NCI-H1417 (cell line): ENCODE measurements at regions not wholly inside any gene's neighbourhood (a gene's known extent, or its start where the extent isn't known, plus 50 kb on each side); places are given as distances from the start of the nearest gene placed in this dataset.

Experiments
- DNase-seq, 3 experiments: peaks; one replicate each; lab custom pipeline; 2025; lab: John Stamatoyannopoulos, UW

DNA sequence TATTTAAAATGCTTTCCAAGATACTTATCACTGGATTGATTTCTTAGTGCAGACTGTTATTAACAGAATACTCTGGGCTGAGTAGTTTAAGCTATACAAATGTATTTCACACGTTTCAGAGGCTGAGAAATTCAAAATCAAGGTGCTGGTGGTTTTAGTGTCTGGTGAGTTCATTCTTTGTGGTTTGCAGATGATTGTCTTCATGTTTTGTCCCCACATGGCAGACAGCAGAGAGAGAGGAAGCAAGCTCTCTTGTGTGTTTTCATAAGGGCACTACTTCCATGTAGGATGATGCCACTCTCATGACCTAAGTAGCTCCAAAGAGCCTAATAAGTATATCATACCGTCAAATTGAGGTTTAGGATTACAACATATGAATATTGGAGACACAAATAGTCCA, 1348.9 kb upstream of the FLRT2 start:
- peak in 1 of 3 experiments; percentile 7 for DNase-seq

DNA sequence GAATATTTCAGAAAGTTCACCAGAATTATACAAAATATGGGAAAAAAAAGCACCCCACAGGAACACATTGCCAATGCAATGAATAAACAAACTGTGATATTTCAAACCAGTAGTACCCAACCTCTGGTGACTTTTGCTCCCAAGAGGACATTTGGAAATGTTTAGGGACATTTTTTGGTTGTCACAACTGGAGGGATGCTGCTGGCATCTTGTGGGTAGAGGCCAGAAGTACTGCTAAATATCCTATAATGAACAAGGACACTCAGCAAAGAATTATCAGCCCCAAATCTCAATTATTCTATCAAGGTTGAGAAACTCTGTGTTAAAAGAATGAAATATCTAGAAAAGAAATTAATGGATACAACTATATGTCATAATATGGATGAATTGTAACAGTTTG, 1334.4 kb upstream of the FLRT2 start:
- no peak for DNase-seq

DNA sequence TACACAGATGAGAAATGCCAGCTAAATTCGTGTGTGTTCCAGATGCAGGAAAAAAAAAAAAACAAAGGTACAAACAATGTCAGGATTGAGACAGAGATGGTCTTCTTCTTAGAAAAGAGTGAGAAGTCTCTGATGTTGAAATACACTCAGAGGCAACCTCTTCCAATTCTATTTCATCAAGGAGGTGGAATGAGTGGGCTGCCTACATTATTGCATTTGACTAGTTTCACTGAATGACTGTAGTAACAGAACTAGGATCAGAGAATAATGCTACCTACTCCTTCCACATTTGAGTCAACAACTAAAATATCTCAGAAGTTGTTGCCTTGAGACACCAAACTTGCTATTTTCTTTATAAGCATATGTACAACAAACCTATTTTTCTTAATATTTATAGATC, 1332.2 kb upstream of the FLRT2 start:
- no peak for DNase-seq

DNA sequence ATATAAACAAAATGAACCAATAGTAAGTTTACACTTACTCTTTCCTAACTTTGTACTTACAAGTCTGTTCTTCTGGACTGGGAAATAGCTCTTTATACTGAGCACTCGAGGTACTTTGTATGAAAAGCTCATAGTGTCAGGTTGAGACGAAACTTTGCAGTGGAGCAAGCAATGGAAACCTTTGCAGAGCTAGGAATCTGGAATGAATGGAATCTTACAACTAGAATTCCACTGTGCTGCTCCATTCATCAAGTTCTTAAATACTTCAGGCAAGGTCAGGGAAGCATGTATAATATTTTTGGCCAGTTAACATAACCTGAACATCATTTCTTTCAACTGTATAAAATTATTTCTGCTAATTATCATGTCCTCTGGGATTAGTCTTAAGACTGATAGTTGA, 1327.5 kb upstream of the FLRT2 start:
- no peak for DNase-seq

DNA sequence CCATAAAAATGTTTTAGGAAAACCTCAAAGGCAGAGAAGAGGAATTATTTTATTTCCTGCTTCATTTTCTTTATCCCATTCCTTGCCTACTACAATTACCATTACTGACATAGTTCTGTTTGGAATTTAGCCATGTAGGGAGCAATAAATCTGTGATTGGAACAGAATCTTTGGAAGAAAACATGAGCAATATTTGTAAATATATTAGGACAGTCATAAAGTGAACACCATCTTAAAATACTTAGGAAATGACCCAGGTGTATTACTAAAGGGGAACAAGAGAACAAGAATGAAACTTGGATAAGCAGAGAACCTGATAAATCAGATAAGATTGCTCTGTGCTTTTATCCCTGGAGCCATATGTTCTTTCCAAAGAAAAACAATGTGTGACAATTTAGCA, 1326.0 kb upstream of the FLRT2 start:
- DNase-seq = no peak

DNA sequence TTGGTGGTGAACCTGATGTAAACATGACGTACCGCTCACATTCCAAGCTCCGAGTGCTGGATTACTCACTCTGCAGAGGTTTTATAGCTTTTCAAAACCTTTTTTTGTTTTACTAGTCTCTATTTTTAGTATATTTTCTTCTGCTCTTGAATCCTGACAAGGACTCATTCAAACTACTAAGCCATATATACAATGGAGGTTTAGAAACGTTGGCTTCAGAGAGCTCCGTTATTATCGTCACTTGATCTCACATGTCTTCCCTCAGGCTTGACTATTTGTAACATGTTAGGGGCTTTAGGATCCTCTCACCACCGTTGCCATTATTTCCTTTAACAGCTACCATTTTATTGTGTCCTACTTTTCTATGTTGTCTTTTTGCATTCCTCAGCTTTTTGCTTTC, 1321.5 kb upstream of the FLRT2 start:
- no peak for DNase-seq

DNA sequence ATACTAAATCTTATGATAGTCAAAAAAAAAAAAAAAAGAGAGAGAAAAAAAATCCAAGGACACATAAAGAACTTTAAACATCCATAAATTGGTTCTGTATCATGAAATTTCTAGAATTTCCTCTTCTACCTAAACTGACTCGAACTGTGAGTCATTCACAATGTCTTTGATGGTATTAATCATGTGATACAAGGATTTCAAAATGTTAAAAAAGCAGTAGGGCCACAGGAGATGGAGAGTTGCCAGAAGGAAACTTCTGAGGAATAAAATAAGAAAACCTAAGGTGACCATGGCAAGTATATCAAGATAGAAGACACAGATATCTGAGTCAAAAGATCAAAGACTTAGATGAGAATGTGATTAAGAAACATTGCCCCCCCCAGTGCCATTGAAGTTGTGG, 1320.9 kb upstream of the FLRT2 start:
- DNase-seq = no peak

DNA sequence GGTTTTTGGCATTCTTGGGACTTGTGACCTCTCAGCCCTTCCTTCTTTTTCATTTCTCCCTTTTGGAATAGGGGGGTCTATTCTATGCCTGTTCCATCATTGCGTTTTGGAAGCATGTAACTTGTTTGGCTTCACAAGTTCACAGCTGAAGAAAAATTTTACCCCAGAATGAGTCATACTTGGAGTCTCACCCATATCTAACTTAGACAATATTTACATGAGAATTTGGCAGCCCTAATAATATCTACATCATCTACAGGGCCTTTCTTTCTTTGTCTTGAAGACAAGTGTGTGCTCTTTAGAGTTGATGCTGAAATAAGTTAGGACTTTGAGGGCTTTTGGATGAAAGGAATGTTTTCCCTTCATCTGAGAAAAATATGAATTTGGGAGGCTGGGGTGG, 1312.9 kb upstream of the FLRT2 start:
- no peak for DNase-seq

DNA sequence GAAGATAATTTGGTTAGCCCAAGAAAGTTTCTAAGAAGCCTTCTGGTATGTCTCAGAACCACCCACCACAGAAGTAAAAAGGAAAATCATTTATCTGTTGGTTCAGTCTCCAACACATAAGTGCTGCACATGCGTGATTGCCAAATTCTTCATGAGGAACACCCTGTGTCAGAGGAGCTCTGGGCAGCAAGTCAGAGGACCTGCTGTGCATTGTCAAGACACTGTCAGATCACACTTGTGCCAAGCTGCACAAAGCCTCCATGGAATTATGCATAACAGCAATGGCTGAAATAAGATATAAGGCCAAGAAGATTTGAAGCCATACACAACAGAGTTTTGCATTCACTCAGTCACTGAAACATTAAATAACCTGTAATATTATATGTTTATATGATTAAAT, 1304.7 kb upstream of the FLRT2 start:
- DNase-seq = no peak

DNA sequence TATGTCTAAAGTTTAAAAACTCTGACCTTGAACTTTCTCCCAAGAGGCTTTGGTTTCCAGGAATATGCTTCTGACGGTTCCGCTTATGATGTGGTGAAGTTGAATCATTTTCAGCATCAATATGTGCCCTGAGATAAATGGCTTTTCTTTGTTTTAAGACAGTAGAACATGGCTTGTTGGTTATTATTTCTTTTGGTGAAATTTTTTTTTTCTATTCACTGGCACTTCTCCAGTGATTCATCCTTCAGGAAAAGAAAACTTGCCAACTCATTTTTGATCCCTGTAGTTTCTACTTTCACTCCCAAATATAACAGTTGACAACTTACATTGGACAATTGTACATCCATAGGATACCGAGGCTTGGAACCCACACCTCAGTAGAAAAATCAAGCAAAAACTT, 1301.2 kb upstream of the FLRT2 start:
- no peak for DNase-seq

DNA sequence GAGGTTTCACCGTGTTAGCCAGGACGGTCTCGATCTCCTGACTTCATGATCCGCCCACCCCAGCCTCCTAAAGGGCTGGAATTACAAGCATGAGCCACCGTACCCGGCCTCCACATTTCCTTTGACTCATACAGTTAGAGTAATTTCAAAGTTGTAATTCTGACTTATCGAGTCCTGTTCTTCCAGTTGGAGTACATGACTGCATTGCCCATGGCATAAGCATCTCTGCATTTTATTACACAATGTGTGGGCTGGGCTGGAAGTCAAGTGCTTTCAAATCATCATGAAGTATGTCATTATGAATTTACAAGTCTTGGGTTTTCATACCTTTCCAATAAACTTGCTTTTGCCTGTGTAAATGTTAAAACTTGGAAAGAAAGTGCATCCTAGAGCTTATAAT, 1295.7 kb upstream of the FLRT2 start:
- no peak for DNase-seq

DNA sequence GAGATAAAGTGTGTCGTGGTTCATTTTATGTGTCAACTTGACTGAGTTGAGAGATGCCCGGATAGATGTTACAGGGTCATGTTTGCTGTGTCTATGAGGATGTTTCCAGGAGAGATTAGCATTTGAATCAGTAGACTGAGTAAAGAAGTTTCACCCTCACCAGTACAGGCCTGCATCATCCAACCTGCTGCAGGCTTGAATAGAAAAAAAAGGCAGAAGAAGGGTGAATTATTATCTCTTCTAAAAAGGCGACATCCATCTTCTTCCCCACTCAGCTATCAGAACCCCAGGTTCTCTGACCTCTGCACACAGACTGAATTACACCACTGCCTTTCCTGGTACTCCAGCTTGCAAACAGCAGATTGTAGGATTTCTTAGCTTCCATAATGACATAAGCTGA, 1293.7 kb upstream of the FLRT2 start:
- no peak for DNase-seq

DNA sequence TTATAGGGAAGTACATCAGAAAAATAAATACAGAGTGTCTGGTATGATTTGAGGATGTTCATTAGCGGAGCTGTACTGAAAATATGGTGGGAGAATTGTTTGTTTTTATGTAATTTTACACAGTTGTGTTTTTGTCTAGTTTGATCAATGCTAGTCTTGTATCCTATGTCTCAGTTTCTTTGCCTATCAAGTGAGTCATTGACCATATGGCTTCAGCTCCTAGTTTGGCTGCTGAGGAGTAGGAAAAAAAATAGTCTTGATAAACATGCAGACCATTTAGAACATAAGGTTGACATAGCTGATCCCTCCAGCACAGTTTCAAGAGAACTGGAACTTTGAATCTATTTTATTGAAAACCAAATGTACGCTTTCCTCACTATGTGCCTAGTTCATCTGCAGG, 1292.1 kb upstream of the FLRT2 start:
- DNase-seq = no peak

DNA sequence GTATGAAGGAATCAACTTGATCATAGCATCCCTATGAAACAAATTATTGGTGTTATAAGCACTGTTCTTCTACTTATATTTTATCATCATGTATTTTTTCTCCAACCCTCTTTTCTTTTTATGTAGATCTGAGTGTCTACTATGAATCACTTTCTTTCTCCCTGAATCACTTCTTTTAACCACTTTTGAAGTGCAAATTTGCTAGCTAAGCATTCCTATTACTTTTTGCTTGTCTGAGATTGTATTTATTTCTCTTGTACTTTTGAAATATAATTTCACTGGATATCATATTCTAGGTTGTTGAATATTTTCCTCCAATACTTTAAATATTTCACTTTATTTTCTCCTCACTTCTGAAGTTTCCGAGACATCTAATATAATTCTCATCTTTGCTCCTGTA, 1282.3 kb upstream of the FLRT2 start:
- no peak for DNase-seq

DNA sequence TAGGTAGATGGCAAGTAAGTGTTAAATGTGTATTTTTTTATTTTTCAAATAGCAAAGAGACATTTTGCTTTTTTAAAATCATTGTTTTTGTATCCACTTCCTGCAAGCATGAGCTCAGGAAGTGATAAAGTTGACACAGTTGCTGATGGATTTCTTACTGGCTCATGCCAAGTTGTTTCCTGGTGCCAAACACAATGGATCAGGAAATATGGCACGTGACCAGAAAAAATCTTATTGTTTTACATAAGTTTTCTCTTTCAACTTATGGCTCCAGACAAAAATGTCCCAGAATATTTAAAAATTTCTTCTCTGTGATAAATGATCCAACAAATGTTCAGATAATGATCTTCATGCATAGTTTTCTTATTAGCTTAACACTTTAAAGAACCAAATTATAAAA, 1279.1 kb upstream of the FLRT2 start:
- DNase-seq = peak in 1 of 3 experiments; percentile 10

DNA sequence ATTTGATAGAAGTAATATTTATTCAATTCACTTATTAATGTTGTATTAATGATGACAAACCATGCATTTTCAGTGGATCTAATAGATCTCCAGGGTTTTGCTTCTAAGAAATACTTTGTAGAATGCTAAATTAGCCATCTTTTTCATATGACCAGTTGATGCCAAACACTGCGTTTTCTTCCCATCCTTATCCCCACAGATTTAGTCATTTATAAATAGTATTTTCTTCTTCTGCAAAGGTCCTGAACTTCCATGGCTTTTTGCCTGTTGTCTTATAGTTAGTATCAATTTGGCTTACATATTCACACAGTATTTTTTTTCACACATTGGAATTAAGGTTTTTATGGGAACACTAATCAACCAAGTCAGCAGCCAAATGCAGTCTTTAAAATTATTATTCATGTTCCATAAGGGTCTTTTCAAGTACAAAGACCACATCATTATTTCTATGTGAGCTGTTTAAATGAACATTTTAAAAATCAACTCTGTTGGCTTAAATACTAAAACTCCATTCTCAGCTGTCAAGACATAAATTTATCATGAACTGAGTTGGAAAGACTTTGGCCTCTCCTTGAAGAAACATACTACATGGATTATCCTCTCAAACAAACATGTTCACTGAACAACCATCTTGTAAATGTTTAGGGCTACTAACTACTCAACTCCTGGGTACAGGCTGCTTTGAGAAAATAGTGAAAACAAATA, 1278.4 kb upstream of the FLRT2 start:
- no peak for DNase-seq

DNA sequence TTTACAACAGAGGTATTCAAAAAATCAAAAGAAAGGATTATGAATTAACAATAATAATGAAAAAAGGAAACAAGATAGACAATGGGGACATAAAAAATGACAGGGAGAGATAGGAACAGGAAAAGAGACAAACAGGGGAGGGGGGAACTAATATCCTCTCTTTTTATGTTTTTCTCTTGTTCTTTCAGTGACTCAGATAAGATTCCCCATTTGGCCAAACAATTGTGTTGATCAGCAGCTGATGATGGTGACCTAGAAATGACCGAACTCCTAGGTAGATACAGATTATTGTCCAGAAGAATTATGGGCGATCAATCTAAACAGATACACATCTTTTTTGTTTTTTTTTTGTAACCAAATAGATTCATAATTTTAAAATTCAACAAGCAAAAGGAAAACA, 1277.2 kb upstream of the FLRT2 start:
- no peak for DNase-seq

DNA sequence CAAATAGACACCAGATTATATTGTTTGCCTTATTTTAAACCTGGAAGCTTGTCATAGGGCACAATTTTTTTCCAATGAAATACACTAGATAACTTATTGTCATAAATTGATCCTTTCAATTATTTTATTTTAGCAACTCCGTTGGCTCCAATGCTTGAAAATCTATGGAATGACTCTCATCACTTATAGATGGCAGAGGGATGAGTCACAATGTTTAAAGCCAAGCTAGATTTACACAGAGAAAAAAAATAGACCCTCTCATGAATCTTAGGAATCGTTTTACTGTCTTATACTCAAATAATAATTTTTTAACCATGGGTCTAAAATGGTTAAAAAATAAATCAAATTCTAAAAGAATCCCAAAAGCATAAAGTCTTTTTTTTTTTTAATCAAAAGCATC, 1276.6 kb upstream of the FLRT2 start:
- no peak for DNase-seq

DNA sequence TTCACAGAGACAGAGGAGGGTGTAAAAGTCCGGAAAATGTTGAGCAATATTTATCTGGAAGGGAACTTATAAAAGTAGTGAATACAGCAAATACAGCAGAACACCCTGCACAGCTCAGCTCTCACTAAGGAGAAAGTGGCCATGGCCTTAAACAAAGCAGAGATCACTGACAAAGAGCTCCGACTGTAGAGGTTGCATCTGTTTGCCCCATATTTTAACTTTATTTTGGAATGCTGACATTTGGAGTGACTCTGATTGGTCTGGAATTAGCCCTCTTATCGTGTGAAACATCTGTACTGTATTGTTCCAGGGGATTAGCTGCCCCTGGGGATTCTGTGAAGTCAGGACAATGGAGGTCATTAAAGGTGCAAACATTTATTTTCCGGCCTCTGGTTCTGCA, 1275.7 kb upstream of the FLRT2 start:
- DNase-seq = peak in 2 of 3 experiments; percentile 56 to 81

DNA sequence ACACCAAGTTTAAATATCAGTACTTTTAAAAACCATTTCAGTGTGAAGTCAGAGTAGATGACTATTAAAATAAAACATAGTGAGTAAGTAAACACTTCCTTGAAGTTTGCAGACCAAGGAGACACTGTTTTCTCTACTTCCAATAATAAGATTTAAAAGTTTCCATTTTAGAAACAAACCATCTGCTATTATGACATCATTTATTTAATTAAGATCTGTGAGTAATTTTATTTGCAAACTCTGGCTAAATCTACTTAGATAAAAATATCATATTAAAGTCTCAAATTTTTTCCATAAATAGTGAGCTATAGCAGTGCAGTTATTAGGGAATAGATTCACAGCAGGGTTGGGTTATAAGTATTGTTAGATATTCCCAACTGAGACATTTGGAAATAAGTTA, 1267.0 kb upstream of the FLRT2 start:
- no peak for DNase-seq

DNA sequence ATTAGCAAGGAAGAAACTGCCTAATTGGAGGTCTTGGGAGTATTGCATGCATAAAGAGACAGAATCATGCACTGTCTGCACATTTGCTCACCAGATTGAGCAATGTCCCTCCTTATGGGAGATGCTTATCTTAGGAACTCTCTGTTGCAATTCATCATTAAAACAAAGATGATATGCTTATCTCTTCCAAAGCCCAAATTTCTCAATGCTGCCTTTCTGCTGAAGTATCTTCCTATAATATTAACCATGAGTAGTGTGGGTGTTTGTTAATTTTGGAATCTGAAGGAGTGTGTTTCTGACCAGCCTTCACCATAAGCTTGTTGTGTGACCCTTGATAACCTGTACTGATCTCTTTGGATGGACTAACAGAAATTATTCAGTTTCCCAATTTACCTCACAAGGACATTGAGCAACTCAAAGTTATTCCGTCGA, 1257.6 kb upstream of the FLRT2 start:
- no peak for DNase-seq

DNA sequence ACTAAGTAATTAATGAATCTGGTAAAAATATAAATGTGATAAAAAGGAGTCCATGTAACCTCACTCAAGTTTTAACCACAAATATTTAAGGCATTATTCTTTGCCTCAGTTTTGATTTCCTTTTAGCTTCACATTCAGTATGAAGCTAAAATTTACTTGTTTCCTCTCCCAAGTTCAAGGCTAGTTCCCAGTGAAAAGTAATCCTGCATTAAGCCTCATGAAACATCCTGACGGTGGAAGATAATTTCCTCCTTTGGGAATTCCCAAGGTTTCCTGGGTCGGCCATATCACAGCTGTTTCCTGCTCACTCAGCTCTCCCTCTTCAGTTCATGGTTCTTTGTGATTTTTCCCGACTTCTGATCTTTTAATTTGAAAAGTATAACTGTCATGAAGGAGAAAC, 1256.8 kb upstream of the FLRT2 start:
- DNase-seq = no peak

DNA sequence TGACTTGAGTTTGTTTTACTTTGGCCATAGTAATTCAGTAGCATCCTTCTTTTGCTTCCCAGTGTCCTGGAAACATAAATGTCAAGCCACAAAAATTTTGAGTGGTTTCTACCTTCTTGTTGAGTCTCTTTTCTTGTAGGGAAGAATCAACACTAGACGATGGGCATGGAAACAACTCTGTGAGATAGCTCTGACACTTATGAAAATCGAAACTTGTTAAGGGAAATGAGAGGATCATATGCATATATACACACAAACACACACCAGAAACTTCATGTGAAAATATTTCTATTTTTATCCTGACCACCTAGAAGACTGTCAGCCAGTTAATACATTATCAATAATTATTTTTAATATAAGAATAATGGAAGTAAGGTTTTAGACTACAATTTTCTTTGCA, 1247.3 kb upstream of the FLRT2 start:
- DNase-seq = no peak

DNA sequence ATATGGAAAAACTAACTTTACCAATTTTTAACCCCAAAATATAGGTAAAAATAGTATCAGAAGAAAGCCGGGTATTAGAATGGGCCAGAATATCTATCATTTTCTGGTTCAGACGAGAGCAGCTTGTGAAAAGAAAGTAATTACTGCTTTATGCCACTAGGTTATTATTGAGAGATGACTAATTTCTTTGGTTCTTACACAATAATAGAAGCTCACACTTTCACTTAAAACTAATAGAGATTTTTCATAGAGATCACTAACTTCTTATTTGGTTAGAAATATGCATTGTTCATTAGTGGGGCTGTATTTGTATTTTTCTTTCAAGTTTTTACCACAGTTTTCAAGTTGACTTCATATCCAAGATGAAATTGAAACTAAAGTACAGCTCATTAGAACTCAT, 1241.2 kb upstream of the FLRT2 start:
- no peak for DNase-seq
